ENCODE measurements at regions not wholly inside any gene's neighbourhood (a gene's known extent, or its start where the extent isn't known, plus 50 kb on each side); places are given as distances from the start of the nearest gene placed in this dataset.
"Not testable (repeated sequence)": the region's sequence is repeated elsewhere in the genome, so short reads cannot be mapped to it uniquely, and the experiment has no call there.

DNA sequence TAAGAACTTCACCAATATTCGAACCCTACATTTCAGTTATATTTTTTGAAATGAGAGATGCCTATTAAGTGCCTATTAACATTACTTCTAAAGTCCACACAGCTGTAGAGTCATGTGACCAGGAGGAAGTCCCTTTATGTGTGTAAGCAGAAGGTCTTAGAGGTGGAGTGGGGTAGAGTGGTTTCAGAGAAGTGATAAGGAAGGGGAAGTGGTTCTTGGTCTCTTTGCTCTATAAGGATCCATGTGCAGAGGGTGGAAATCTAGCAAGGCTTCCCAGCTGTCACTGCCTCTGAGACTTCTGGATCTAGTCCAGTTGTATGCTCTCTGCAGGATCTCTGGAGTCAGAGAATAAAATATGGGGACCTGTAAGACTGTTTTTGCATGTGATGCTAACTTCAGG lies 673.9 kb downstream of the FLRT2 start:
- Mint-ChIP-seq H3K4me3 (no peak overlapping the region), H3K27me3 (no peaks in the 10 kb centered on the region), H3K9me3 (peaks cover 1 to 9% (median 7%) of the 10 kb centered on the region in 3 donors), H3K27ac (no peak overlapping the region), H3K4me1 (no peaks in the 10 kb centered on the region), H3K36me3 (peaks cover 1% of the 10 kb centered on the region)

DNA sequence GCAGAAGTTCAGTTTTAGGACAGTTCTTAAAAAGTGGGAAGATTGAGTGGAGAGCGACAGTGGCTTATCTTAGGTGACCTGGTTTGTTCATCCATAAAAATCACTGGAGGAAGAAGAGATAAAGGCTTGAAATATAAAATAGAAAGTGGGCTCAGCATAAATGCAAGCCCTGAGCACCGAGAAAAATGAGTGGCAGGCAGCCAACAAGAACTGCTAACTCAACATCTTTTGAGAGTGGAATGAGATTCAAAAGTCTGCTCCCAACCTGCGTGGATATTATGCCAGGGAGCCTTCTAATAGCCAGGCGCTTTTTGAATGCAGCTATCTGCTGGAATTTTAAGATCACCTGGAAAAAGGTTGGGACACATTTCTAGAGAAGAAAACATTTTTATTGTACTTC lies 666.5 kb downstream of the FLRT2 start:
- Mint-ChIP-seq H3K4me3 (no peak overlapping the region), H3K9me3 (peaks cover 3 to 12% (median 5%) of the 10 kb centered on the region in 3 donors), H3K4me1 (no peaks in the 10 kb centered on the region), H3K27me3 (no peaks in the 10 kb centered on the region), H3K27ac (no peak overlapping the region), H3K36me3 (no peaks in the 10 kb centered on the region)

DNA sequence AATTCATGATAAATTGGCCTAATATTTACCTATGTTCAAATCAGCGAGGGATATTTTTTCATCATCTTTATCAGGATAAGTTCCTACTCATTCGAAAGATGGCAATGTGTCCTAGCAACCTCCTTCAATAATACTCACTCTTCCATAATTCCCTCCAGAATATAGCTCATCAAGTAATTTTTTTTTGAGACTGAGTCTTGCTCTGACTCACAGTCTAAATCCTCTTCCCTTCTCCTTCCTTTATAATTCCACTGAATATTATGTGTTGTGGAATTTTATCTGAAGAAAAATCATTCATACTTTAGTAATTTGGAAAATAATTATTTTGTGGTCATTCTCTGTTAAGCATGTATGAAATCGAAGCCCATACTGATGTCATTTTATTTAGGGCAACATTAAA lies 663.8 kb downstream of the FLRT2 start:
- Mint-ChIP-seq H3K9me3 (peaks cover 0 to 5% (median 3%) of the 10 kb centered on the region in 3 donors), H3K4me1 (no peaks in the 10 kb centered on the region), H3K27ac (no peak overlapping the region), H3K27me3 (no peaks in the 10 kb centered on the region), H3K4me3 (no peak overlapping the region), H3K36me3 (no peaks in the 10 kb centered on the region)

DNA sequence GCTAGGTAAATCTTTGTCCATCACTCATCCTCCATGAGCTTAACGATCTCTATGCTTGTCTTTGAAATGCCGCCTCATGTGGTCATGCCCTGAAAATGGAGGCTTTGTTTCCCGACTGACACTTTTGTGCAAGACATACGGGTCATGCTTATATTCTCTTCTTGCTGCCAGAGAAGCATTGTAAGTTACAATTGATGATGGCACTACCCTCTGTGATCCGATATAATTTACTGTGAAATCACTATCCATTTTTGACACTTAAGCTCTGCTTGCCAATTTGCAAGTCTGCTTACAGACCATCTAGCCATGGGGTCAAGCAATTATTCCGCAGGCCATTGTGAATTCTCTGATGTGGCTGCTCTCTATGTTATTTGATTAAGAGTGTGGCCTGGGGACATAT lies 650.0 kb downstream of the FLRT2 start:
- Mint-ChIP-seq H3K27me3 (no peaks in the 10 kb centered on the region), H3K4me1 (no peaks in the 10 kb centered on the region), H3K36me3 (no peaks in the 10 kb centered on the region), H3K9me3 (peaks cover 1 to 17% (median 4%) of the 10 kb centered on the region in 3 donors), H3K27ac (peak overlapping the region in 1 of 3 donors; percentile 16), H3K4me3 (peak overlapping the region in 1 of 4 donors; percentile 28)

DNA sequence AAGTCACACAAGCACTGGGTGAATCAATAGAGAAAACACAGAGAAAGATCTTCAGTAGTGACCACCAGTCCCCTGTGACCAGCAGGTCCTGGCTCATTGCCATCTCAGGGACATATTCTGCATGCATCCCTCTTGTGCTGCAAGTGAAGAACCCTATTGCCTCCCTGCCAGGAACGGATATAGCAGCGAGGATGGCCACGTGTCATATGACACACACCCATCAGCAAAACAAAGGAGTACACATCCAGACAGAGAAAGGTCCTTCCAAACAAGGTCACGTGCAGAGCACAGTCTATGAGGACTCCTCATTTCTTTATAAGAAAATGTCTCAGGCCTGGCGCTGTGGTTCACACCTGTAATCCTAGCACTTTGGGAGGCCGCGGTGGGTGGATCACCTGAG lies 638.4 kb downstream of the FLRT2 start:
- H3K27ac Mint-ChIP-seq = no peak overlapping the region
- H3K4me3 Mint-ChIP-seq = no peak overlapping the region
- H3K4me1 Mint-ChIP-seq = no peaks in the 10 kb centered on the region
- no peaks in the 10 kb centered on the region for H3K36me3 Mint-ChIP-seq
- H3K9me3 Mint-ChIP-seq = peaks cover 2 to 7% (median 4%) of the 10 kb centered on the region in 3 donors
- H3K27me3 Mint-ChIP-seq = no peaks in the 10 kb centered on the region

DNA sequence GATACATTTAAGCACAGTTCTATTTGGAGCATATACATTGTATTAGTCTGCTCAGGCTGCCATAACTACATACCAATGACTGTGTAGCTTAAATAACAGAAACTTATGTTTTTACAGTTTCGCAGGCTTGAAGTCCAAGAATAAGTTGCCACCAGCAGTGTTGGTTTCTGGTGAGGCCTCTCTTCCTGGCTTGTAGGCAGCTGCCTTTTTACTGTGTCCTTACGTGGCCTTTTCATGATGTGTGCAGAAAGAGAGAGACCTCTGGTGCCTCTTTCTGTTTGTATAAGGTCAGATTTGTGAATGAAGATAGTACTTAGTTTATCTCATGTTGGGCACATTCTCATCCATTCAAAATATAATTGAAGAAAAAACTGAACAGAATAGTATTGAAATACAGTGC lies 636.6 kb downstream of the FLRT2 start:
- no peaks in the 10 kb centered on the region for H3K27me3 Mint-ChIP-seq
- H3K27ac Mint-ChIP-seq = no peak overlapping the region
- H3K4me1 Mint-ChIP-seq = no peaks in the 10 kb centered on the region
- H3K9me3 Mint-ChIP-seq = peaks cover 0 to 5% (median 2%) of the 10 kb centered on the region in 3 donors
- no peak overlapping the region for H3K4me3 Mint-ChIP-seq
- H3K36me3 Mint-ChIP-seq = no peaks in the 10 kb centered on the region

DNA sequence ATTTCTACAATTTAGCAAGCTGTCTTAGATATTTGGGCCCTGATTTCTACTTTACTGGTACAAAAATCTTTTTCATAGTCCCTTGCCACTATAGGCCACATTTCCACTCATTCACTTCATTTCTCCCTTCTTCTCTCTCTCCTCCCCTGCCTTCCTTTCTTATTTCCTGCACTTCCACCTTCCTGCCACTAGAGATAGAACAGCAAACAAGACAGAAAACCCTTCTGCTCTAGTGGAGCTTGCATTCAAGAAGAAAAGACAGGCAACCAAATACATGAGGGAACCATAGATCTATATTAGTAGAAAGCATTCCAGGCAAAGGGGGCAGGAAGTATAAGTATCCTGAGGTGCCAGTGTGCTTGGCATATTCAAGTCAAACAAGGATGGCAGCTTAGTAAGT lies 623.5 kb downstream of the FLRT2 start:
- no peaks in the 10 kb centered on the region for H3K27me3 Mint-ChIP-seq
- no peak overlapping the region for H3K4me3 Mint-ChIP-seq
- H3K4me1 Mint-ChIP-seq = no peaks in the 10 kb centered on the region
- H3K9me3 Mint-ChIP-seq = peaks cover 2 to 7% (median 4%) of the 10 kb centered on the region in 3 donors
- no peaks in the 10 kb centered on the region for H3K36me3 Mint-ChIP-seq
- no peak overlapping the region for H3K27ac Mint-ChIP-seq

DNA sequence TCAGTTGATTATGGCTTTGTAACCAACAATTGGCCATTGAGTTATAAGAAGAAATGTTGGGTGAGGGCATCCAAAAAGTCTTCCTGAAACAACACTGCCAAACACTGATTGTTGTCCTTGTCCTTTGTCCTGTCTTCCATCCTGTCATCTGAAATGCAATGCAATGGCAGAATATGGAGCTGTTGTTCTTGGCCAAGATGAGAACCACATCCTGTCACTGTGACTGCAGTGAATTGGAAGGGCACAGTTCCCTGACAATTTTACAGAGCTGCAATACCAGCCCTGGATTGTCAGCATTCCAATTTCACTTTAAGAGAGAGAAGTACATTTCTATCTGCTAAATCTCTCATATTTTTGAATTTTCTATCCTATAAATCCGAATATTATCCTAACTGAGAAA lies 613.3 kb downstream of the FLRT2 start:
- no peaks in the 10 kb centered on the region for H3K4me1 Mint-ChIP-seq
- no peak overlapping the region for H3K4me3 Mint-ChIP-seq
- H3K9me3 Mint-ChIP-seq = peaks cover 3% of the 10 kb centered on the region in 3 donors
- H3K36me3 Mint-ChIP-seq = peaks cover 3% of the 10 kb centered on the region
- H3K27me3 Mint-ChIP-seq = no peaks in the 10 kb centered on the region
- H3K27ac Mint-ChIP-seq = no peak overlapping the region

DNA sequence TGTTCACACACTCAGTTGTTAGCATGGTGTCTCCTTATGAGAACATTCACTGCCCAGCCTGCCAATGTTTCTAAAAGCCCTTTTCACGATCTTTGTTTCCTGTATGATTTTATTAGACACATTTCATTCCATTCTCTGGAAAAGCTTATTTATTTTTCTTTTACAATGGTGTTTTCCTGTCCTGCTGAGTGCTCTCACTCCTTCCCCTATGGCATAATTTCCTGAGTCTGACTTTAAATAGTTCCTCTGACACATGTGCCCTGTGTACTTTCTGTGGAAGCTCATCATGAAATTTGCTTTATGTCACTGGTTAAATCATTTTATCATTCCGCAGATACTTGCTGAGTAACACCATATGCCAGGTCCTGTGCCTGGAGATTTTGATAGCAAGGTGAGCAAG lies 612.0 kb downstream of the FLRT2 start:
- Mint-ChIP-seq H3K9me3 (peaks cover 3 to 8% (median 5%) of the 10 kb centered on the region in 3 donors), H3K27ac (no peak overlapping the region), H3K36me3 (peaks cover 3% of the 10 kb centered on the region), H3K4me3 (no peak overlapping the region), H3K27me3 (no peaks in the 10 kb centered on the region), H3K4me1 (no peaks in the 10 kb centered on the region)

DNA sequence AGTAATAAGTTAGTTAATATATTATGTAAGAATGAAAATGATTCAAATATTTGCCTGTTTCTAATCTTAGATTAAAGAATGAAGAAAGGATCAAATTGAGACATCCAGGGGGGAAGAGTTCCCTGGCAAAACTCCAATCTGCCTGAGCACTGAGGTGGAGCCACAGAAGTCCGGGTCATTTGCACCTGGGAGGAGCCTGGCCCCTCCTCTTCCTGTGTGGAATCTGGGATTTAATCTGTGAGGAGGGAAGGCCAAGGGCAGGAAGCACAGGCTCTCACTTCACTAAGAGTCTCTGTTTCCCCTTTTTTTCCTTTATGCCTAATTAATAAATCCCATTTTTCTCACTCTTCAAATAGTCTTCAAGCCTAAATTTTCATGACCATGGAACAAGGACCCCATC lies 599.5 kb downstream of the FLRT2 start:
- Mint-ChIP-seq H3K27me3 (no peaks in the 10 kb centered on the region), H3K4me1 (no peaks in the 10 kb centered on the region), H3K4me3 (no peak overlapping the region), H3K27ac (no peak overlapping the region), H3K9me3 (peaks cover 3 to 6% (median 3%) of the 10 kb centered on the region in 3 donors), H3K36me3 (peaks cover 5% of the 10 kb centered on the region)

DNA sequence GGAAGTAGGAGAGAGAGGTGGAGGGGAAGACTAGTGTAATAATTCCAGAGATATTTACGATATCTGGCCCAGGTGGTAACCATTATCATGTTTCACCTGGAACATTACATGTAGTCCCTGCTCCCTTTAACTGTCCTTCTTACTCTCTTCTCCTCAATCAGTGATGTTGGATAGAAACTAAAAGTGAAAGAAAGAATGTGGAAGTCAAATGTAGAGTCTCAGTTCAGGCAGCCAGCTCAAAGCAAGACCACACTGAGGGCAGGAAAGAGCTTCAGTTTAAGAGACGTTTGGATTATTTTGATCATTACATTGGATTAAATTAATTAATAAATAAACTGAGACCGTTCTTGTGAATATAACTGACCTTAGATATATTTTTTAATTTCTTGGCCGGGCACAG lies 594.4 kb downstream of the FLRT2 start:
- Mint-ChIP-seq H3K9me3 (peaks cover 3 to 6% (median 3%) of the 10 kb centered on the region in 3 donors), H3K4me3 (peak overlapping the region in 1 of 4 donors; percentile 74), H3K27me3 (no peaks in the 10 kb centered on the region), H3K4me1 (peaks cover 0 to 5% (median 0%) of the 10 kb centered on the region in 3 donors), H3K36me3 (peaks cover 5% of the 10 kb centered on the region), H3K27ac (no peak overlapping the region)

DNA sequence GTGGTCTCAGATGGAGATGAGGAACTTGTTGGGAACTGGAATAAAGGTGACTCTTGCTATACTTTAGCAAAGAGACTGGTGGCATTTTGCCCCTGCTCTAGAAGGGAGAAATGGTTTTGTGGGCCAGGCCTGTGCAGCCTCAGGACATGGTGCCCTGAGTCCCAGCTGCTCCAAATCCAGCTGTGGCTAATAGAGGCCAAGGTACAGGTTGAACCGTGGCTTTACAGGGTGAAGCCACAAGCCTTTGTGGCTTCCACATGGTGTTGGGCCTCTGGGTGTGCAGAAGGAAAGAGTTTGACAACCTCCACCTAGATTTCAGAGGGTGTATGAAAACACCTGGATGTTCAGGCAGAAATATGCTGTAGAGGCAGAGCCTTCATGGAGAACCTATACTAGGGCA lies 586.0 kb downstream of the FLRT2 start:
- no peak overlapping the region for H3K4me3 Mint-ChIP-seq
- H3K9me3 Mint-ChIP-seq = peaks cover 5 to 13% (median 9%) of the 10 kb centered on the region in 3 donors
- H3K36me3 Mint-ChIP-seq = peaks cover 1% of the 10 kb centered on the region
- no peaks in the 10 kb centered on the region for H3K4me1 Mint-ChIP-seq
- no peaks in the 10 kb centered on the region for H3K27me3 Mint-ChIP-seq
- no peak overlapping the region for H3K27ac Mint-ChIP-seq

DNA sequence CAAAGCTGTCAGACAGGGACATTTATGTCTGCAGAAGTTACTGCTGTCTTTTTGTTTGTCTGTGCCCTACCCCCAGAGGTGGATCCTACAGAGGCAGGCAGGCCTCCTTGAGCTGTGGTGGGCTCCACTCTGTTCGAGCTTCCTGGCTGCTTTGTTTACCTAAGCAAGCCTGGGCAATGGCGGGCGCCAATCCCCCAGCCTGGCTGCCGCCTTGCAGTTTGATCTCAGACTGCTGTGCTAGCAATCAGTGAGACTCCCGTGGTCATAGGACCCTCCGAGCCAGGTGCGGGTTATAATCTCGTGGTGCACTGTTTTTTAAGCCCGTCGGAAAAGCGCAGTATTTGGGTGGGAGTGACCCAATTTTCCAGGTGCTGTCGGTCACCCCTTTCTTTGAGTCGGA lies 580.9 kb downstream of the FLRT2 start:
- not testable (repeated sequence) for H3K36me3 Mint-ChIP-seq, H3K27me3 Mint-ChIP-seq, H3K4me3 Mint-ChIP-seq, H3K4me1 Mint-ChIP-seq, H3K27ac Mint-ChIP-seq
- H3K9me3 Mint-ChIP-seq = peaks cover 2 to 11% (median 4%) of the 10 kb centered on the region in 3 donors

DNA sequence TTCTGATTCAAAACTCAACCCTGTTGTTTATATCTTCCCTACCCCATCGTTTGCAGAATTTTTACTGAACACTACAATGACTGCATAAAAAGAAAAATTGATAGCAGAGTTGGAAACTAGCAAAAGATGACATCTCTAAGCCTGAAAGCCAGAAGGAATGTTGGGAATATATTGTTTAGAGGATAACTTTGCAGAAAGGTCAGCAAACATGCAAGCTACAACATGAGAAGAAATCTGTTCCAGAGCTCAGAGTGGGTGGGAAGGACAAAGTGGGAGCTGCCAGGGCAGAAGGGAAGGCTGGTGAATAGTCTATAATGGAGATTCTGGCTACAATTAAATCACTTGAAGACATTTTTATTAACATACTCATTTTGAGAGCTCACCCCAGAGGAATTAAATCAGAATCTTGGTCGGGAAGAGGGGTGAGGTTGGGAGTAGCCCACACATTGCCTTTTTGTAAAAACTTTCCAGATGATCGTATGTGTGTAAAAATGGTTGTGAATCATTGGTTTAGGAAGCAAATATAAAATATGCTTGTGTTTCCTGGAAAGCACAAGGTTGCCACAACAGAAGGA lies 574.8 kb downstream of the FLRT2 start:
- peaks cover 0 to 10% (median 9%) of the 10 kb centered on the region in 3 donors for H3K9me3 Mint-ChIP-seq
- no peak overlapping the region for H3K27ac Mint-ChIP-seq
- no peaks in the 10 kb centered on the region for H3K27me3 Mint-ChIP-seq
- H3K4me1 Mint-ChIP-seq = no peaks in the 10 kb centered on the region
- H3K36me3 Mint-ChIP-seq = no peaks in the 10 kb centered on the region
- peak overlapping the region in 1 of 4 donors; percentile 29 for H3K4me3 Mint-ChIP-seq

DNA sequence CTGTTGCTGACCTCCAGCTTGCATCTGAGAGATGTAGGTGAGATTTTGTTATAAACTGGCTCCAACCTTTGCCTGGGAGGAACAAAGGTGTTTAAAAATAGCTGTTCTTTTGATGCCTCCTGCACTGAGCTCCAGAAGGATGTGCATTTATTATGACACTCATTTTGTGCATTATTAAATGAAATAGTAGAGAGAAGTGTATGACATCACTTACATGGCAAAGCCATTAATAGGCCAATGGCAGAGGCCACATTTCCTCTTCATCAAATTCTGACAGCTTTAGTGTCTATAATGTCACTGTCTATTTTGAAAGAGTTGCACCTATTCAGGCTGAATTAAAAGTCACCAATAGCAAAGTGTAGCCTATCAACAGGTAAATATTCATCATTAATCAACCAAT lies 564.6 kb downstream of the FLRT2 start:
- no peak overlapping the region for H3K27ac Mint-ChIP-seq
- H3K9me3 Mint-ChIP-seq = peaks cover 0 to 2% (median 0%) of the 10 kb centered on the region in 3 donors
- peaks cover 2% of the 10 kb centered on the region for H3K36me3 Mint-ChIP-seq
- no peak overlapping the region for H3K4me3 Mint-ChIP-seq
- no peaks in the 10 kb centered on the region for H3K27me3 Mint-ChIP-seq
- H3K4me1 Mint-ChIP-seq = no peaks in the 10 kb centered on the region

DNA sequence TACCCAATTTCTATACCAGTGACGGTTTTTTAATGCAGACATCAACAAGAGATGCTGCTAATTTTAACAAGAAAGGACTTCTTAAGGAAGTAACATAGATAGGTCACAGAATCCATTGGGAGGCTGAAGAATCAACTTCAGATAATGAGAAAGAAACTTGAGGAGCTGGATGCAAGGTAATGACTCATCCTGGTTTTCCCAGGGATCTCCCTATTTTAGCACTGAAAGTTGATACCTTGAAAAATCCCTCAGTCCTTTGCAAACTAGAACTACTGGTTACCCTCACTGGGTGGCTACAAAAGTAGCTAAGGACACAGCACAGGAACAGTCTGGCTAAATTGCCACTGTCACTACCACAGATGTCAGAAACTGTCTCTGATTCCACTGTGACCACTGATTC lies 561.9 kb downstream of the FLRT2 start:
- Mint-ChIP-seq H3K36me3 (peaks cover 2% of the 10 kb centered on the region), H3K4me3 (no peak overlapping the region), H3K9me3 (peaks cover 0 to 2% (median 0%) of the 10 kb centered on the region in 3 donors), H3K4me1 (no peaks in the 10 kb centered on the region), H3K27me3 (no peaks in the 10 kb centered on the region), H3K27ac (no peak overlapping the region)
